Keratinocyte (primary cell): ENCODE measurements at regions not wholly inside any gene's neighbourhood (a gene's known extent, or its start where the extent isn't known, plus 50 kb on each side); places are given as distances from the start of the nearest gene placed in this dataset.

Source experiments
- EZH2 ChIP-seq: IDR thresholded peaks from one replicate; pipeline ENCODE4 v1.6.1; 2012; ENCODE audit warnings: inconsistent platforms, mild to moderate bottlenecking, low read length, moderate library complexity
- TF ChIP-seq, protein P1 (sequence below), 3 experiments: IDR thresholded peaks in 1 of 3; conservative IDR thresholded peaks in 1 of 3; optimal IDR thresholded peaks in 1 of 3; 2 replicates in 2 of 3; 3 replicates in 1 of 3; pipeline versions ENCODE3 to v1.5.1; 2011; ENCODE audit warnings: low read length in 3 of 3, mild to moderate bottlenecking in 3 of 3, moderate library complexity in 2 of 3, control low read depth in 1 of 3, inconsistent platforms in 1 of 3; ENCODE audit not compliant: insufficient read depth in 2 of 3; ENCODE audit errors: extremely low read depth in 1 of 3

DNA sequence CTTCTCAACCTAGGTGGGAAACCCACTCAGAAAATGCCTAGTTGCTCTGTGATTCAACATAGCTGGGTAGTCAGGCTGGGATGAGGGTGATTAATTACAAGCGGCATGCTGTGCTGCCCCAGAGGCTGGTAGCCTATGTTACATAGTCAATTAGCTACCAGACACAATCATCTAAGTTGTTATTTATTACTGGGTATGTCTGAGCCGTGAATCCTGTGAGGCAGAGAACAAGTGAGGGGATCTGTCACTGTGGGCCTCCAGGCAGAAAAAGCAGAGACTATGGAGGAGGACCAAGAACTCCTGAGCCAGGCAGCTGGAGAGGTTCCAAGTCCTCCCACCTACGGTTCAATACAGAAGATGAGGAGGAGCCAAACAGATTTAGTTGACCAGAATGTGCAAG, 186.6 kb upstream of the BDNF start:
- TF ChIP-seq, protein P1, sequence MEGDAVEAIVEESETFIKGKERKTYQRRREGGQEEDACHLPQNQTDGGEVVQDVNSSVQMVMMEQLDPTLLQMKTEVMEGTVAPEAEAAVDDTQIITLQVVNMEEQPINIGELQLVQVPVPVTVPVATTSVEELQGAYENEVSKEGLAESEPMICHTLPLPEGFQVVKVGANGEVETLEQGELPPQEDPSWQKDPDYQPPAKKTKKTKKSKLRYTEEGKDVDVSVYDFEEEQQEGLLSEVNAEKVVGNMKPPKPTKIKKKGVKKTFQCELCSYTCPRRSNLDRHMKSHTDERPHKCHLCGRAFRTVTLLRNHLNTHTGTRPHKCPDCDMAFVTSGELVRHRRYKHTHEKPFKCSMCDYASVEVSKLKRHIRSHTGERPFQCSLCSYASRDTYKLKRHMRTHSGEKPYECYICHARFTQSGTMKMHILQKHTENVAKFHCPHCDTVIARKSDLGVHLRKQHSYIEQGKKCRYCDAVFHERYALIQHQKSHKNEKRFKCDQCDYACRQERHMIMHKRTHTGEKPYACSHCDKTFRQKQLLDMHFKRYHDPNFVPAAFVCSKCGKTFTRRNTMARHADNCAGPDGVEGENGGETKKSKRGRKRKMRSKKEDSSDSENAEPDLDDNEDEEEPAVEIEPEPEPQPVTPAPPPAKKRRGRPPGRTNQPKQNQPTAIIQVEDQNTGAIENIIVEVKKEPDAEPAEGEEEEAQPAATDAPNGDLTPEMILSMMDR (optimal IDR thresholded peaks at IDR 0.05 in 1 of 3, IDR thresholded peaks at IDR 0.05 in 1 of 3, conservative IDR thresholded peaks at IDR 0.05 in 1 of 3; ENCODE audit: extremely low read depth in 1 of 3, insufficient read depth in 2 of 3, low read length in 3 of 3): no peak
- no peak for TF ChIP-seq EZH2
